Body of pancreas (tissue), 4 donors: ENCODE measurements at regions not wholly inside any gene's neighbourhood (a gene's known extent, or its start where the extent isn't known, plus 50 kb on each side); places are given as distances from the start of the nearest gene placed in this dataset.

Source experiments
- ATAC-seq: fragments of 150-250 bp; one replicate; pipeline ENCODE4 v1.9.1; 2016
- DNase-seq, 4 donors: peaks; one replicate each; pipeline ENCODE4 v3.0.0-alpha.2; 2019
- H3K27ac ChIP-seq, 4 donors: fragments of 200-600 bp; sonication (generic); 1 replicate in 3 of 4; 2 replicates in 1 of 4; pipeline versions ENCODE4 v1.5.1 to v1.6.1; 2016 to 2019; ENCODE audit warnings: mild to moderate bottlenecking in 1 of 4, mixed read lengths in 1 of 4, moderate library complexity in 1 of 4
- H3K27me3 ChIP-seq, 2 donors: fragments of 200-600 bp; sonication (generic); one replicate each; pipeline ENCODE4 v1.6.0; 2016; ENCODE audit warnings: mild to moderate bottlenecking in 1 of 2
- H3K36me3 ChIP-seq, 2 donors: fragments of 200-600 bp; sonication (generic); replicated peaks in 1 of 2; 2 replicates each; pipeline ENCODE4 v1.5.1; 2016; ENCODE audit warnings: low read depth in 2 of 2; ENCODE audit not compliant: insufficient read depth in 1 of 2
- H3K4me1 ChIP-seq: fragments of 200-600 bp; sonication (generic); one replicate; pipeline ENCODE4 v1.6.0; 2016
- H3K4me3 ChIP-seq, 2 donors: fragments of 200-600 bp; sonication (generic); 1 replicate in 1 of 2; 2 replicates in 1 of 2; pipeline ENCODE4 v1.5.1; 2016 to 2019
- H3K9me3 ChIP-seq, 3 donors: fragments of 200-600 bp; sonication (generic); 1 replicate in 2 of 3; 2 replicates in 1 of 3; pipeline ENCODE4 v1.5.1; 2016
- CTCF ChIP-seq, 7 experiments: fragments of 450-650 bp in 4 of 7; fragments of 200-600 bp in 3 of 7; sonication (generic) in 3 of 7; IDR thresholded peaks; one replicate each; pipeline ENCODE4 v1.5.1; 2016 to 2019; ENCODE audit warnings: antibody characterized with exemption in 7 of 7
- POLR2A ChIP-seq, 3 donors: fragments of 450-650 bp; IDR thresholded peaks; one replicate each; pipeline ENCODE4 v1.6.1; 2016; ENCODE audit warnings: antibody characterized with exemption in 3 of 3, mild to moderate bottlenecking in 2 of 3
- WGBS, 2 donors: methylation state at CpG; one replicate each; pipeline ENCODE4 v1.1.5; 2017; 5-methylcytosine and 5-hydroxymethylcytosine counted together
- intact Hi-C: fragments of 100-400 bp; cut with DNase I; formaldehyde crosslinking; loops from one replicate; pipeline ENCODE4 v1.15.1; 2023

GRCh38 chr10:9926003-9926402, 1091.7 kb upstream of the CELF2 start:
- no peaks in the 10 kb centered on the region for H3K27me3 ChIP-seq
- WGBS, 2 donors = 47 to 54% methylated on average over 3 of the region's 3 CpGs
- H3K27ac ChIP-seq = no peak overlapping the region
- intact Hi-C loops = no loop called here
- DNase-seq = no peak
- TF ChIP-seq POLR2A (IDR thresholded peaks at IDR 0.05) = no peak
- TF ChIP-seq CTCF (IDR thresholded peaks at IDR 0.05) = no peak
- no peak for ATAC-seq
- no peaks in the 10 kb centered on the region for H3K9me3 ChIP-seq
- no peaks in the 10 kb centered on the region for H3K4me1 ChIP-seq
- H3K36me3 ChIP-seq = no peaks in the 10 kb centered on the region
- no peak overlapping the region for H3K4me3 ChIP-seq

- TF ChIP-seq POLR2A (IDR thresholded peaks at IDR 0.05) (no peak), CTCF (IDR thresholded peaks at IDR 0.05) (no peak)
- intact Hi-C loops = no loop called here
- 46 to 52% methylated on average over 2 of the region's 2 CpGs for WGBS, 2 donors
Observed at GRCh38 chr10:9926881-9927280, 1090.8 kb upstream of the CELF2 start.

GRCh38 chr10:9939716-9940115, 1078.0 kb upstream of the CELF2 start:
- Histone ChIP-seq H3K27me3 (no peaks in the 10 kb centered on the region), H3K36me3 (no peaks in the 10 kb centered on the region), H3K27ac (no peak overlapping the region), H3K4me3 (no peak overlapping the region), H3K4me1 (no peaks in the 10 kb centered on the region), H3K9me3 (no peaks in the 10 kb centered on the region)
- TF ChIP-seq POLR2A (IDR thresholded peaks at IDR 0.05) (no peak), CTCF (IDR thresholded peaks at IDR 0.05) (no peak)
- ATAC-seq (no peak), DNase-seq (no peak)
- WGBS, 2 donors = 78 to 79% methylated on average over 2 of the region's 2 CpGs
- intact Hi-C loops = no loop called here

More at GRCh38 chr10:9926881-9927280, 1090.8 kb upstream of the CELF2 start:
- no peak for DNase-seq
- H3K27ac ChIP-seq = no peak overlapping the region
- H3K4me3 ChIP-seq = no peak overlapping the region
- H3K9me3 ChIP-seq = no peaks in the 10 kb centered on the region
- H3K27me3 ChIP-seq = no peaks in the 10 kb centered on the region
- ATAC-seq = no peak
- no peaks in the 10 kb centered on the region for H3K36me3 ChIP-seq
- no peaks in the 10 kb centered on the region for H3K4me1 ChIP-seq

- H3K4me3 ChIP-seq = no peak overlapping the region
- ATAC-seq = no peak
- H3K36me3 ChIP-seq = no peaks in the 10 kb centered on the region
- no peak overlapping the region for H3K27ac ChIP-seq
- no peak for DNase-seq
- no peaks in the 10 kb centered on the region for H3K9me3 ChIP-seq
- intact Hi-C loops = no loop called here
- no peaks in the 10 kb centered on the region for H3K4me1 ChIP-seq
- TF ChIP-seq CTCF (IDR thresholded peaks at IDR 0.05) (no peak), POLR2A (IDR thresholded peaks at IDR 0.05) (no peak)
- H3K27me3 ChIP-seq = no peaks in the 10 kb centered on the region
Observed at GRCh38 chr10:9944690-9945089, 1073.0 kb upstream of the CELF2 start.

GRCh38 chr10:9950070-9950469, 1067.6 kb upstream of the CELF2 start:
- DNase-seq (no peak), ATAC-seq (no peak)
- no peaks in the 10 kb centered on the region for H3K9me3 ChIP-seq
- no peak overlapping the region for H3K27ac ChIP-seq
- no peaks in the 10 kb centered on the region for H3K4me1 ChIP-seq
- H3K36me3 ChIP-seq = no peaks in the 10 kb centered on the region
- TF ChIP-seq CTCF (IDR thresholded peaks at IDR 0.05) (no peak), POLR2A (IDR thresholded peaks at IDR 0.05) (no peak)
- intact Hi-C loops = no loop called here
- H3K27me3 ChIP-seq = no peaks in the 10 kb centered on the region
- no peak overlapping the region for H3K4me3 ChIP-seq
- 71 to 74% methylated on average over 2 of the region's 2 CpGs for WGBS, 2 donors
